GM10266 (cell line): ENCODE measurements at regions not wholly inside any gene's neighbourhood (a gene's known extent, or its start where the extent isn't known, plus 50 kb on each side); places are given as distances from the start of the nearest gene placed in this dataset.
A peak's percentile ranks its signal among the peaks of the same experiment; 100 is the strongest.

Experiments used
- DNase-seq: peaks from one replicate; pipeline ENCODE4 v3.0.0; 2012; ENCODE audit errors: extremely low spot score
- CTCF ChIP-seq: IDR thresholded peaks from 2 replicates; pipeline ENCODE4 v1.5.1; 2012; ENCODE audit warnings: mild to moderate bottlenecking, low read depth; ENCODE audit not compliant: control insufficient read depth, insufficient read depth; ENCODE audit errors: missing control alignments

GRCh38 chr1:209086486-209087192 lies 496.9 kb upstream of the CAMK1G start:
- no peak for TF ChIP-seq CTCF
- DNase-seq: peak; percentile 25

GRCh38 chr1:209094384-209094783 lies 489.1 kb upstream of the CAMK1G start:
- DNase-seq: no peak
- no peak for TF ChIP-seq CTCF

- no peak for TF ChIP-seq CTCF
- no peak for DNase-seq
Measured at GRCh38 chr1:209095627-209096595, 487.6 kb upstream of the CAMK1G start.

GRCh38 chr1:209100460-209100859 lies 483.1 kb upstream of the CAMK1G start:
- no peak for TF ChIP-seq CTCF
- no peak for DNase-seq

GRCh38 chr1:209101106-209101505 lies 482.4 kb upstream of the CAMK1G start:
- no peak for DNase-seq
- TF ChIP-seq CTCF: no peak

- no peak for DNase-seq
- TF ChIP-seq CTCF: no peak
Measured at GRCh38 chr1:209102120-209102519, 481.4 kb upstream of the CAMK1G start.

- DNase-seq: no peak
- no peak for TF ChIP-seq CTCF
Measured at GRCh38 chr1:209102531-209102930, 481.0 kb upstream of the CAMK1G start.
